AG10803 (cell line): ENCODE measurements at regions not wholly inside any gene's neighbourhood (a gene's known extent, or its start where the extent isn't known, plus 50 kb on each side); places are given as distances from the start of the nearest gene placed in this dataset.
"Not testable (repeated sequence)": the region's sequence is repeated elsewhere in the genome, so short reads cannot be mapped to it uniquely, and the experiment has no call there.

Experiments used
- DNase-seq: peaks from one replicate; pipeline ENCODE4 v3.0.0; 2010; ENCODE audit warnings: low read depth
- H3K4me3 ChIP-seq: 2 replicates; pipeline ENCODE4 v1.5.1; 2011; ENCODE audit warnings: mild to moderate bottlenecking, low read length, control low read depth
- TF ChIP-seq, protein P1 (sequence below): conservative IDR thresholded peaks from 2 replicates; pipeline ENCODE4 v1.5.1; 2011; ENCODE audit warnings: mild to moderate bottlenecking, low read length, control low read depth, inconsistent platforms

DNA sequence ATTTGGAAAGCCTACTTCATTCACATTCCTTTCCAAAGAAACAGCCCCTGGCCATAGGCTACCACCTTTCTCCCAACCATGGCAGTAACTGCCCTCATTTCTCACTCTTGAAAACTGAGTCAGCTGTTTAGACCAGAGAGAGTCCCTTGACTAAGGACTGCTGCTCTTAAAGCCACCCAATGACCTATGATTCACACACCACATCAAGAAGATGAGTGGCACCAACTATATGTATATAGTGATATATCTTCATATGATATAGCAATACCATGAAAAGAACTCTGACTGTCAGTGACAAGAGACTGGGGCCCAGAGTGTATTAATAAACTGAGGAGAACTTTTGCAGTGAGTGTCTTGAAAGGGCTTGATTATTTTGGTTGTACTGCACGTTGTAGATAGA, 404.5 kb upstream of the ASIC2 start:
- TF ChIP-seq, protein P1, sequence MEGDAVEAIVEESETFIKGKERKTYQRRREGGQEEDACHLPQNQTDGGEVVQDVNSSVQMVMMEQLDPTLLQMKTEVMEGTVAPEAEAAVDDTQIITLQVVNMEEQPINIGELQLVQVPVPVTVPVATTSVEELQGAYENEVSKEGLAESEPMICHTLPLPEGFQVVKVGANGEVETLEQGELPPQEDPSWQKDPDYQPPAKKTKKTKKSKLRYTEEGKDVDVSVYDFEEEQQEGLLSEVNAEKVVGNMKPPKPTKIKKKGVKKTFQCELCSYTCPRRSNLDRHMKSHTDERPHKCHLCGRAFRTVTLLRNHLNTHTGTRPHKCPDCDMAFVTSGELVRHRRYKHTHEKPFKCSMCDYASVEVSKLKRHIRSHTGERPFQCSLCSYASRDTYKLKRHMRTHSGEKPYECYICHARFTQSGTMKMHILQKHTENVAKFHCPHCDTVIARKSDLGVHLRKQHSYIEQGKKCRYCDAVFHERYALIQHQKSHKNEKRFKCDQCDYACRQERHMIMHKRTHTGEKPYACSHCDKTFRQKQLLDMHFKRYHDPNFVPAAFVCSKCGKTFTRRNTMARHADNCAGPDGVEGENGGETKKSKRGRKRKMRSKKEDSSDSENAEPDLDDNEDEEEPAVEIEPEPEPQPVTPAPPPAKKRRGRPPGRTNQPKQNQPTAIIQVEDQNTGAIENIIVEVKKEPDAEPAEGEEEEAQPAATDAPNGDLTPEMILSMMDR, result no peak
- no peak overlapping the region for H3K4me3 ChIP-seq
- DNase-seq, result no peak

DNA sequence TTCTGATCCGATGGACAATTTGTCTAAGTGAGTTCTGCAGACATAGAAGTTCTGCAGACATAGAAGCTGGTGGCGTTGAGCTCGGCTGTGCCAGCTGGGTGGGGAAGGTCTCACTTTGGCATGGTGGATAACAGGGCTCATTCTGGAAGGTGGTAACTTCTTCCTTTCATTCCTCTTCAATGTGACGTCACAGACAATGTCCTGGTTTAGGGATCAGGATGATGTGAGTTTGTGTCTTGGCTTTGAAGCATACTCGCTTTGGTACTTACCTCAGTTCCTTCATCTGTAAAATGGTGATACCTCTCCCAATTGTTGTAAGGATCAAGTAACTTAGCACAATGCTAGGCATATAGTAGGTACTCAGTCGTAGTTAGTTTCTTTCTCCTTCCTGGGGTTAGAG, 408.8 kb upstream of the ASIC2 start:
- H3K4me3 ChIP-seq, result no peak overlapping the region
- TF ChIP-seq, protein P1, result no peak
- no peak for DNase-seq

DNA sequence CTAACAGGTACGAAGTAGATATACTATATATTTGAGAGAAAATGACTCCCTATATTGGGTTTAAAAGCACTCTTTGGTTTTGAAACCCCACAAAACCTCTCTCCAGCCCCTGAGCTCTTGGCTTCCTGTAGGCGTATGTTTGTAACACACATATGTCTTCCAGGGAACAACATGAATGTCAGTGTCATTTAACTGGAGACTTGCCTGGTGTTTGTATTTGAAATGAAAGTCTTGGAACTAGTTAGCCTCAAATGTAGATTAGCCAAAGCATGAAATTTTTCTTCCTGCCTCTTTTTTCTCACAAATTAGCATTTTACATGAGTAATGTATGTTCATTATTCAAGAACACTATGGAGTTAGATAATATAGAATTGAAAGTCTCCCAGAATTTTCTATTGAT, 411.8 kb upstream of the ASIC2 start:
- TF ChIP-seq, protein P1, result no peak

GRCh38 chr17:33709881-33710280, 416.8 kb upstream of the ASIC2 start:
- DNase-seq, result no peak
- TF ChIP-seq, protein P1, result no peak

More for the DNA sequence above, 411.8 kb upstream of the ASIC2 start:
- DNase-seq, result no peak
- no peak overlapping the region for H3K4me3 ChIP-seq

GRCh38 chr17:33712120-33712519, 419.0 kb upstream of the ASIC2 start:
- H3K4me3 ChIP-seq, result no peak overlapping the region
- DNase-seq, result no peak
- TF ChIP-seq, protein P1, result no peak

More at GRCh38 chr17:33709881-33710280, 416.8 kb upstream of the ASIC2 start:
- H3K4me3 ChIP-seq, result no peak overlapping the region

- no peak for DNase-seq
- TF ChIP-seq, protein P1, result no peak
- H3K4me3 ChIP-seq, result no peak overlapping the region
These were observed 423.9 kb upstream of the ASIC2 start for GRCh38 chr17:33716957-33717356.

DNA sequence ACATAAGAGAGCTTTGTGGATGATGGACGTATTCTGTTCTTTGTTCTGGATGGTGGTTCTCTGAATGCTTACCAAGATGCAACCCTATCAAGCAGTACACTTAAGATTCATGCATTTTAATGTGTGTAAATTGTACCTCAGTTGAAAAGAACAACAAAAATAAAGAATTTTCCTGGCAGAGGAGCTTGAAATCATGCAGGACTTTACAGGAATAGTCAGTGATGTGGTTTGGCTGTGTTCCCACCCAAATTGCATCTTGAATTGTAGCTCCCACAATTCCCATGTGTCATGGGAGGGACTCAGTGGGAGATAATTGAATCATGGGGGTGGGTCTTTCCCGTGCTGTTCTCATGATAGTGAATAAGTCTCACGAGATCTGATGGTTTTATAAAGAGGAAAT, 430.6 kb upstream of the ASIC2 start:
- not testable (repeated sequence) for DNase-seq, H3K4me3 ChIP-seq
